ENCODE measurements at regions not wholly inside any gene's neighbourhood (a gene's known extent, or its start where the extent isn't known, plus 50 kb on each side); places are given as distances from the start of the nearest gene placed in this dataset.

- H3K4me2 ChIP-seq (ENCODE audit: low read length) = no peak overlapping the region
- H3K9me3 ChIP-seq (ENCODE audit: control insufficient read depth, insufficient read depth, low read length) = no peaks in the 10 kb centered on the region
- H3K27ac ChIP-seq (ENCODE audit: low read depth, low read length) = no peak overlapping the region
- no peak overlapping the region for H3K4me3 ChIP-seq (ENCODE audit: low read length)
- H3K4me1 ChIP-seq (ENCODE audit: control insufficient read depth, low read length) = no peaks in the 10 kb centered on the region
- H4K20me1 ChIP-seq (ENCODE audit: control insufficient read depth, insufficient read depth, low read depth, low read length) = no peaks in the 10 kb centered on the region
- no peaks in the 10 kb centered on the region for H3F3A ChIP-seq (ENCODE audit: control insufficient read depth, insufficient read depth)
- H3K27me3 ChIP-seq (ENCODE audit: control insufficient read depth, low read length) = no peaks in the 10 kb centered on the region
- no peaks in the 10 kb centered on the region for H3K36me3 ChIP-seq (ENCODE audit: control insufficient read depth, low read length)
- no peaks in the 10 kb centered on the region for H3K9me2 ChIP-seq (replicated peaks; ENCODE audit: control insufficient read depth, low read length)
- TF ChIP-seq EZH2phosphoT487 (IDR thresholded peaks at IDR 0.05; ENCODE audit: borderline replicate concordance, low read length) = no peak
- no peaks in the 10 kb centered on the region for H3K79me2 ChIP-seq (ENCODE audit: control insufficient read depth, low read length)
These were observed 92.2 kb downstream of the GATA3 start for GRCh38 chr10:8146650-8147049.

GRCh38 chr10:8149991-8150390 lies 95.5 kb downstream of the GATA3 start:
- Histone ChIP-seq H3K4me2 (ENCODE audit: low read length) (no peak overlapping the region), H3K9me3 (ENCODE audit: control insufficient read depth, insufficient read depth, low read length) (no peaks in the 10 kb centered on the region), H3K4me1 (ENCODE audit: control insufficient read depth, low read length) (no peaks in the 10 kb centered on the region), H3K79me2 (ENCODE audit: control insufficient read depth, low read length) (no peaks in the 10 kb centered on the region), H3K9me2 (replicated peaks; ENCODE audit: control insufficient read depth, low read length) (no peaks in the 10 kb centered on the region), H3K4me3 (ENCODE audit: low read length) (no peak overlapping the region), H3F3A (ENCODE audit: control insufficient read depth, insufficient read depth) (no peaks in the 10 kb centered on the region), H3K36me3 (ENCODE audit: control insufficient read depth, low read length) (no peaks in the 10 kb centered on the region), H3K27ac (ENCODE audit: low read depth, low read length) (no peak overlapping the region), H3K27me3 (ENCODE audit: control insufficient read depth, low read length) (no peaks in the 10 kb centered on the region), H4K20me1 (ENCODE audit: control insufficient read depth, insufficient read depth, low read depth, low read length) (no peaks in the 10 kb centered on the region)
- TF ChIP-seq CTCF (IDR thresholded peaks at IDR 0.05; ENCODE audit: low read depth, low read length, poor library complexity, severe bottlenecking) = no peak
- no peak for TF ChIP-seq EZH2phosphoT487 (IDR thresholded peaks at IDR 0.05; ENCODE audit: borderline replicate concordance, low read length)

GRCh38 chr10:8150401-8150905 lies 96.0 kb downstream of the GATA3 start:
- H3K79me2 ChIP-seq (ENCODE audit: control insufficient read depth, low read length) = no peaks in the 10 kb centered on the region
- no peaks in the 10 kb centered on the region for H4K20me1 ChIP-seq (ENCODE audit: control insufficient read depth, insufficient read depth, low read depth, low read length)
- H3K9me2 ChIP-seq (replicated peaks; ENCODE audit: control insufficient read depth, low read length) = no peaks in the 10 kb centered on the region
- H3K36me3 ChIP-seq (ENCODE audit: control insufficient read depth, low read length) = no peaks in the 10 kb centered on the region
- no peaks in the 10 kb centered on the region for H3K27me3 ChIP-seq (ENCODE audit: control insufficient read depth, low read length)
- H3K4me2 ChIP-seq (ENCODE audit: low read length) = no peak overlapping the region
- no peak overlapping the region for H3K27ac ChIP-seq (ENCODE audit: low read depth, low read length)
- no peaks in the 10 kb centered on the region for H3K9me3 ChIP-seq (ENCODE audit: control insufficient read depth, insufficient read depth, low read length)
- H3F3A ChIP-seq (ENCODE audit: control insufficient read depth, insufficient read depth) = no peaks in the 10 kb centered on the region
- TF ChIP-seq EZH2phosphoT487 (IDR thresholded peaks at IDR 0.05; ENCODE audit: borderline replicate concordance, low read length) = no peak
- TF ChIP-seq CTCF (IDR thresholded peaks at IDR 0.05; ENCODE audit: low read depth, low read length, poor library complexity, severe bottlenecking) = no peak
- H3K4me3 ChIP-seq (ENCODE audit: low read length) = no peak overlapping the region
- H3K4me1 ChIP-seq (ENCODE audit: control insufficient read depth, low read length) = no peaks in the 10 kb centered on the region

- H3K4me1 ChIP-seq (ENCODE audit: control insufficient read depth, low read length) = no peaks in the 10 kb centered on the region
- H3K9me2 ChIP-seq (replicated peaks; ENCODE audit: control insufficient read depth, low read length) = no peaks in the 10 kb centered on the region
- H3K36me3 ChIP-seq (ENCODE audit: control insufficient read depth, low read length) = no peaks in the 10 kb centered on the region
- H4K20me1 ChIP-seq (ENCODE audit: control insufficient read depth, insufficient read depth, low read depth, low read length) = no peaks in the 10 kb centered on the region
- no peaks in the 10 kb centered on the region for H3F3A ChIP-seq (ENCODE audit: control insufficient read depth, insufficient read depth)
- no peak overlapping the region for H3K27ac ChIP-seq (ENCODE audit: low read depth, low read length)
- H3K9me3 ChIP-seq (ENCODE audit: control insufficient read depth, insufficient read depth, low read length) = no peaks in the 10 kb centered on the region
- H3K79me2 ChIP-seq (ENCODE audit: control insufficient read depth, low read length) = no peaks in the 10 kb centered on the region
- no peaks in the 10 kb centered on the region for H3K27me3 ChIP-seq (ENCODE audit: control insufficient read depth, low read length)
- TF ChIP-seq CTCF (IDR thresholded peaks at IDR 0.05; ENCODE audit: low read depth, low read length, poor library complexity, severe bottlenecking) (no peak), EZH2phosphoT487 (IDR thresholded peaks at IDR 0.05; ENCODE audit: borderline replicate concordance, low read length) (no peak)
- H3K4me2 ChIP-seq (ENCODE audit: low read length) = no peak overlapping the region
- H3K4me3 ChIP-seq (ENCODE audit: low read length) = no peak overlapping the region
These were observed 96.6 kb downstream of the GATA3 start for GRCh38 chr10:8151086-8151485.

Measured in DOHH2 (cell line).